DMS53 treated with DMSO at 0.1 percent for 48 hours (cell line): ENCODE measurements at regions not wholly inside any gene's neighbourhood (a gene's known extent, or its start where the extent isn't known, plus 50 kb on each side); places are given as distances from the start of the nearest gene placed in this dataset.

Source experiments
- DNase-seq: peaks from one replicate; lab custom pipeline; 2025; ENCODE audit not compliant: unreplicated experiment; lab: John Stamatoyannopoulos, UW

GRCh38 chr10:124230635-124231167 lies 137.3 kb upstream of the CHST15 start:
- DNase-seq, result no peak

GRCh38 chr10:124229989-124230634 lies 136.7 kb upstream of the CHST15 start:
- DNase-seq, result no peak

DNA sequence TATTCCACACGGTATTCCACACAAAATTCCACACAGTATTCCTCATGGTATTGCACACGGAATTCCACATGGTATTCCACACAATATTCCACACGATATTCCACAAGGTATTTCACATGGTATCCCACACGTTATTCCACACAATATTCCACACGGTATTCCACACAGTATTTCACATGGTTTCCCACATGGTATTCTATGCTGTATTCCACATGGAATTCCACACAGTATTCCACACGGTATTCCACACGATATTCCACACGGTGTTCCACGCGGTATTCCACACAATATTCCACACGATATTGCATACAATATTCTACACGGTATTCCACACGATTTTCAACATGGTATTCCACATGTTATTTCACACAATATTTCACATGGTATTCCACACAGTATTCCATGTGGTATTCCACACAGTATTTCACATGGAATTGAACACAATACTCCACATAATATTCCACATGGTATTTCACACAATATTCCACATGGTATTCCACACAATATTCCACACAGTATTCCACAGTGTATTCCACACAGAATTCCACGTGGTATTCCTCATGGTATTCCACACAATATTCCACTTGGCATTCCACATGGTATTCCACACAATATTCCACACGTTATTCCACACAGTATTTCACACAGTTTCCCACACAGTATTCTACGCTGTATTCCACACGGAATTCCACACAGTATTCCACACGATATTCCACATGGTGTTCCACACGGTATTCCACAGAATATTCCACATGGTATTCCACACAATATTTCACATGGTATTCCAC lies 136.0 kb upstream of the CHST15 start:
- DNase-seq, result no peak

DNA sequence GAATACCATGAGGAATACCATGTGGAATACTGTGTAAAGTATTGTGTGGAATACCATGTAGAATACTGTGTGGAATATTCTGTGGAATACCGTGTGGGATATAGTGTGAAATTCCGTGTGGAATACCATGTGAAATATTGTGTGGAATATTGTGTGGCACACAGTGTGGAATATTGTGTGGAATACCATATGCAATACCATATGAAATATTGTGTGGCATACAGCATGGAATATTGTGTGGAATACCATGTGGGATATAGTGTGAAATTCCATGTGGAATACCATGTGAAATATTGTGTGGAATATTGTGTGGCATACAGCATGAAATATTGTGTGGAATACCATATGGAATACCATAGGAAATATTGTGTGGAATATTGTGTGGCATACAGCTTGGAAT lies 135.1 kb upstream of the CHST15 start:
- DNase-seq, result no peak

DNA sequence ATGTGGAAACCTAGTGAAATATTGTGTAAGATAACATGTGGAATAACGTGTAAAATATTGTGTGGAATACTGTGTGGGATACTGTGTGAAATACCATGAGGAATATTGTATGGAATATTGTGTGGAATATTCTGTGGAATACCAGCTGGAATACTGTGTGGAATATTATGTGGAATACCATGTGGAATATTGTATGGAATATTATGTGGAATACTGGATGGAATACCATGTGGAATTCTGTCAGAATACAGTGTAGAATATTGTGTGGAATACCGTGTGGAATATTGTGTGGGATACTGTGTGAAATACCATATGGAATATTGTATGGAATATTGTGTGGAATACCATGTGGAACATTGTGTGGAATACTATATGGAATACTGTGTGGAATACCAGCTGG lies 134.6 kb upstream of the CHST15 start:
- DNase-seq, result no peak

DNA sequence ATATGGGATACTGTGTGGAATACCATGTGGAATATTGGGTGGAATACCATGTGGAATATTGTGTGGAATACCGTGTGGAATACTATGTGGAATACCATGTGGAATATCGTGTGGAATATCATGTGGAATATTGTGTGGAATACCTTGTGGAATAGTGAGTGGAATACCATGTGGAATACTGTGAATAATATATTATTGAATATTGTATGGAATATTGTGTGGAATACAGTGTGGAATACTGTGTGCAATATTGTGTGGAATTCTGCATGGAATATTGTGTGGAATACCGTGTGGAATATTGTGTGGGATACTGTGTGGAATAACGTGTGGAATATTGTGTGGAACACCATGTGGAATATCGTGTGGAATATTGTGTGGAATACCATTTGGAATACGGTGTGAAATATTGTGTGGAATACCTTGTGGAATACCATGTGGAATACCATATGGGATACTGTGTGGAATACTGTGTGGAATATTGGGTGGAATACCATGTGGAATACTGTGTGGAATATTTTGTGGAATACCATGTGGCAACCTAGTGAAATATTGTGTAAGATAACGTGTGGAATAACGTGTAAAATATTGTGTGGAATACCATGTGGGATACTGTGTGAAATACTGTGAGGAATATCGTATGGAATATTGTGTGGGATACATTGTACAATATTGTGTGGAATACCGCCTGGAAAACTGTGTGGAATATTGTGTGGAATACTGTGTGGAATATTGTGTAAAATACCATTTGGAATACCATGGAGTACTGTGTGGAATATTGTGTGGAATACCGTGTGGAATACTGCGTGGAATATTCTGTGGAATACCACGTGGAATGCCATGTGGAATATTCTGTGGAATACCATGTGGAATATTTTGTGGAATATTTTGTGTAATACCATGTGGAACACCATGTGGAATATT lies 133.9 kb upstream of the CHST15 start:
- DNase-seq, result no peak

- DNase-seq, result no peak
These were observed 133.1 kb upstream of the CHST15 start for GRCh38 chr10:124226271-124227054.

- DNase-seq, result no peak
These were observed 132.3 kb upstream of the CHST15 start for GRCh38 chr10:124225467-124226270.

- DNase-seq, result no peak
These were observed 131.7 kb upstream of the CHST15 start for GRCh38 chr10:124225029-124225466.

DNA sequence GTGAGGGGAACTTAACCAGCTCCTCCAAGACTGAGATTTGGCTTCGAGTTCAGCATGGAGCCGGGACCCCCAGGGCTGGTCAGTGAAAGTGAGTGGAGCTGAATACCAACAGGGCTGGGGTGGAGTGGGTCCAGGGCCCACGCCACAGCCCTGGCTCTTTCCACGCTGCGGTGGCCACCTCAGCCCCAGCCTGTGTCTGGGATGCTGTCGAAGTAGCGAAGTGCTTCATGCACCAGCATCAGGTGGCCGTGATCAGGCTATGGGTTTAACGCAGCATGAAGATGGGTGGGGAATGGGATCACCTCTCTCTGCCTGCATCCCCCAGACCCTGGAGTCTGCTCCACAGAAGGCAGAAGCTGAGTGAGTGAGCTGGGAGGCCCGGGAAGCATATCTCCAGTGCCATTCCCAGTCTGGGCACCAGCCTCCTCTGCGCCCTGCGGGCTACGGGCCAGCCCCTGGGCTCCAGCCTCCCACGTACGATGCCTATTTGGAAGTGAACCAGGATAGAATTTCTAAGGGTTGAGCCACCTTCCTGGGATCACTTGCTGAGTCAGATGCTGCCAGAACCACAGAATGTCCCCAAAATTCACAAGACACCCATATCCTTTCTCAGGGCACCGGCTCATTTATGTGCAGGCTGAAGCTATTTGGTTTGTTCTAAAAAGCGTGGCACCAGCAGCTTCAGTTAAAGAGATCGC lies 131.1 kb upstream of the CHST15 start:
- DNase-seq, result no peak

- DNase-seq, result no peak
These were observed 130.3 kb upstream of the CHST15 start for GRCh38 chr10:124223711-124224085.

DNA sequence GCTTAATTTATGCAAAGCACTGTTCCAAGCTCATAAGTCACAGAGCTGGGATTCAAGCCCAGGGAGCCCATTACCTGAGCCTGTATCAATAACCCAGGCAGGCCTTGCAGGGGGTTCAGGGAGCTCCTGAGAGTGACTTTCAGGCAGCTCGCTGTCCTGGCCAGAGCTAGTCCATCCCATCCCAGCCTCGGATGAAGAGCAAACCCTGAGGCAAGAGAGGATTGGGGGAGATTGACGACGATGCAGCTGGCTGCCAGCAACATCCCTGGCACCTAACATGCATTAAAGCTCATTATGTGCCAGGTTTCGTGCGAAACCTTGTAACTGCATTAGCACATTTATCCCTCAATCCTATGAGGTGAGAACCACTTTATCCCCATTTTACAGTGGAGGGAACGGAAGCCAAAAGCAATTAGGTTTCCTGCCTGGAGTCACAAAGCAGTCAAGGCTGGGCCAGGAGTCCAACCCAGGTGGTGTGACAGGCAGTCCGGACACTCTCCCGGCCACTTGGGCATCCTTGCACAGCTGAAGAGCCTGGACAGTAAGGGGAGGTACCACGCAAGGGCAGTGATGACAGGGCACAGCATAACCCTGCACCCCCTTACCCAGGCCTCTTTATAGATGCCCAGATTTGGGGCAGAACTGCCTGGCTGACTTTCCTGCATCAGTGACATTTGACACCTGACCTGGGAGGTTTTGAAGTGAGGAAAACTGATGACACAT lies 129.8 kb upstream of the CHST15 start:
- no peak for DNase-seq

- DNase-seq, result no peak
These were observed 129.1 kb upstream of the CHST15 start for GRCh38 chr10:124222318-124222987.

- no peak for DNase-seq
These were observed 128.2 kb upstream of the CHST15 start for GRCh38 chr10:124221356-124222317.

DNA sequence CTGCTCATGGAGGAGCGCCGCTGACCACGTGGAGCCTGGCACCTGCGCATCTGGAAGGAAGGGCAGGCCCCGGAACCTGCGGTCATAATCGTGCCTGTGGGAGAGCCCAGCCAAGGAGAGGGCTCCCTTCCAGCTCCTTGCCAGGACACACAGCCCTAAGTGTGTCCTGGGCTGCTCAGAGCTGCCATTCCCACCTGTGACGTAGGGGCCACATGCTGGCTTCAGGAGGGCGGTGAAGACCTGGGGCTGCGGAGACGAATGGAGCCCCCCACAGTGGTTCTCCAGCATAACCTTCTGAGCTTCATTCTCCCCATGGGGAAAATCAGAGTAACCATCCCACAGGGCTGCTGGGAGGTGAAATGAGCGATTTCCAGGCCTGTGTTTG lies 127.6 kb upstream of the CHST15 start:
- DNase-seq, result no peak

- DNase-seq, result no peak
These were observed 127.1 kb upstream of the CHST15 start for GRCh38 chr10:124220547-124220946.

- no peak for DNase-seq
These were observed 126.3 kb upstream of the CHST15 start for GRCh38 chr10:124219655-124220054.
